ENCODE measurements at regions not wholly inside any gene's neighbourhood (a gene's known extent, or its start where the extent isn't known, plus 50 kb on each side); places are given as distances from the start of the nearest gene placed in this dataset.

GRCh38 chr12:111150921-111151840 is 217.7 kb downstream of the PHETA1 start:
- TF ChIP-seq CTCF (IDR thresholded peaks at IDR 0.05) = no peak
- TF ChIP-seq EP300 (IDR thresholded peaks at IDR 0.05) = no peak
- TF ChIP-seq POLR2A (IDR thresholded peaks at IDR 0.05) = no peak
